Neural cell (in vitro differentiated cells): ENCODE measurements at regions not wholly inside any gene's neighbourhood (a gene's known extent, or its start where the extent isn't known, plus 50 kb on each side); places are given as distances from the start of the nearest gene placed in this dataset.

Experiments used
- H2AFZ ChIP-seq: fragments of 200-600, 300-800 bp; sonication (generic), shearing (Covaris generic); 2 replicates; pipeline ENCODE4 v1.6.0; 2014; ENCODE audit warnings: low read depth, mild to moderate bottlenecking, antibody characterized with exemption, low read length, moderate library complexity
- H3F3A ChIP-seq: fragments of 200-600 bp; shearing (Covaris generic); 2 replicates; pipeline ENCODE4 v1.6.1; 2016; ENCODE audit warnings: mild to moderate bottlenecking, moderate library complexity, mixed read lengths, antibody characterized with exemption, low read length; ENCODE audit not compliant: insufficient read depth, poor library complexity, severe bottlenecking
- H3K27ac ChIP-seq: fragments of 200-600, 300-800 bp; sonication (generic), shearing (Covaris generic); 2 replicates; pipeline ENCODE4 v1.5.1; 2014; ENCODE audit warnings: mild to moderate bottlenecking, low read length, moderate library complexity
- H3K27me3 ChIP-seq: fragments of 300-800, 200-600 bp; sonication (generic), shearing (Covaris generic); 2 replicates; pipeline ENCODE4 v1.6.0; 2014; ENCODE audit warnings: mild to moderate bottlenecking, low read depth, low read length, moderate library complexity; ENCODE audit not compliant: insufficient read depth
- H3K36me3 ChIP-seq: fragments of 300-800, 200-600 bp; sonication (generic), shearing (Covaris generic); 2 replicates; pipeline ENCODE4 v1.5.1; 2014; ENCODE audit warnings: mild to moderate bottlenecking, antibody characterized with exemption, low read length, moderate library complexity; ENCODE audit not compliant: insufficient read depth
- H3K4me2 ChIP-seq: fragments of 300-800, 200-600 bp; sonication (generic), shearing (Covaris generic); 2 replicates; pipeline ENCODE4 v1.6.0; 2014; ENCODE audit warnings: mild to moderate bottlenecking, low read length
- H3K4me3 ChIP-seq: fragments of 300-800, 200-600 bp; sonication (generic), shearing (Covaris generic); 2 replicates; pipeline ENCODE4 v1.5.1; 2014; ENCODE audit warnings: mild to moderate bottlenecking, low read length, moderate library complexity
- H3K79me2 ChIP-seq: fragments of 200-600 bp; shearing (Covaris generic); replicated peaks from 2 replicates; pipeline ENCODE4 v1.6.0; 2014; ENCODE audit warnings: mild to moderate bottlenecking, low read length, moderate library complexity; ENCODE audit not compliant: insufficient read depth
- H3K9ac ChIP-seq: fragments of 300-800, 200-600 bp; sonication (generic), shearing (Covaris generic); 2 replicates; pipeline ENCODE4 v1.6.1; 2016; ENCODE audit warnings: mild to moderate bottlenecking, low read length, mixed read lengths
- H3K9me2 ChIP-seq: fragments of 200-600 bp; shearing (Covaris generic); 2 replicates; pipeline ENCODE4 v1.6.1; 2016; ENCODE audit warnings: mild to moderate bottlenecking, low read length, mixed read lengths; ENCODE audit not compliant: insufficient read depth
- H3K9me3 ChIP-seq: fragments of 200-600, 300-800 bp; sonication (generic), shearing (Covaris generic); 2 replicates; pipeline ENCODE4 v1.6.1; 2016; ENCODE audit warnings: mild to moderate bottlenecking, mixed run types, low read length, moderate library complexity, mixed read lengths
- H4K20me1 ChIP-seq: fragments of 200-600 bp; shearing (Covaris generic); 2 replicates; pipeline ENCODE4 v1.6.1; 2016; ENCODE audit warnings: mild to moderate bottlenecking, mixed run types; ENCODE audit not compliant: insufficient read depth
- EP300 ChIP-seq: fragments of 450-650 bp; conservative IDR thresholded peaks from 2 replicates; pipeline ENCODE4 v1.6.1; 2014; ENCODE audit warnings: antibody characterized with exemption, mild to moderate bottlenecking, moderate library complexity; ENCODE audit not compliant: poor library complexity, severe bottlenecking
- EZH2 ChIP-seq: fragments of 200-600, 300-800 bp; shearing (Covaris generic), sonication (generic); IDR thresholded peaks from 2 replicates; pipeline ENCODE4 v1.6.1; 2014; ENCODE audit warnings: antibody characterized with exemption, low read length, borderline replicate concordance, mild to moderate bottlenecking; ENCODE audit not compliant: insufficient read depth, poor library complexity, severe bottlenecking
- MXI1 ChIP-seq: fragments of 450-650 bp; conservative IDR thresholded peaks from 2 replicates; pipeline ENCODE4 v1.6.1; 2014; ENCODE audit warnings: antibody characterized with exemption, mild to moderate bottlenecking; ENCODE audit not compliant: poor library complexity, severe bottlenecking
- POLR2AphosphoS5 ChIP-seq: IDR thresholded peaks from 2 replicates; pipeline ENCODE4 v1.6.1; 2012
- RAD21 ChIP-seq: fragments of 450-650 bp; conservative IDR thresholded peaks from 2 replicates; pipeline ENCODE4 v1.6.1; 2014; ENCODE audit warnings: antibody characterized with exemption, mild to moderate bottlenecking, moderate library complexity
- SMC3 ChIP-seq: fragments of 450-650 bp; conservative IDR thresholded peaks from 2 replicates; pipeline ENCODE4 v1.6.1; 2014; ENCODE audit warnings: antibody characterized with exemption, mild to moderate bottlenecking, moderate library complexity; ENCODE audit not compliant: poor library complexity
- TAF1 ChIP-seq: IDR thresholded peaks from 2 replicates; pipeline ENCODE4 v1.6.1; 2012; ENCODE audit warnings: low read depth
- TF ChIP-seq, protein P1 (sequence below): fragments of 450-650 bp; IDR thresholded peaks from 2 replicates; pipeline ENCODE4 v1.5.1; 2014; ENCODE audit warnings: antibody characterized with exemption, mild to moderate bottlenecking, moderate library complexity; ENCODE audit not compliant: poor library complexity, severe bottlenecking
- TF ChIP-seq, protein P2 (sequence below): IDR thresholded peaks from 2 replicates; pipeline ENCODE4 v1.6.1; 2012; ENCODE audit warnings: borderline replicate concordance

- TF ChIP-seq, protein P1, sequence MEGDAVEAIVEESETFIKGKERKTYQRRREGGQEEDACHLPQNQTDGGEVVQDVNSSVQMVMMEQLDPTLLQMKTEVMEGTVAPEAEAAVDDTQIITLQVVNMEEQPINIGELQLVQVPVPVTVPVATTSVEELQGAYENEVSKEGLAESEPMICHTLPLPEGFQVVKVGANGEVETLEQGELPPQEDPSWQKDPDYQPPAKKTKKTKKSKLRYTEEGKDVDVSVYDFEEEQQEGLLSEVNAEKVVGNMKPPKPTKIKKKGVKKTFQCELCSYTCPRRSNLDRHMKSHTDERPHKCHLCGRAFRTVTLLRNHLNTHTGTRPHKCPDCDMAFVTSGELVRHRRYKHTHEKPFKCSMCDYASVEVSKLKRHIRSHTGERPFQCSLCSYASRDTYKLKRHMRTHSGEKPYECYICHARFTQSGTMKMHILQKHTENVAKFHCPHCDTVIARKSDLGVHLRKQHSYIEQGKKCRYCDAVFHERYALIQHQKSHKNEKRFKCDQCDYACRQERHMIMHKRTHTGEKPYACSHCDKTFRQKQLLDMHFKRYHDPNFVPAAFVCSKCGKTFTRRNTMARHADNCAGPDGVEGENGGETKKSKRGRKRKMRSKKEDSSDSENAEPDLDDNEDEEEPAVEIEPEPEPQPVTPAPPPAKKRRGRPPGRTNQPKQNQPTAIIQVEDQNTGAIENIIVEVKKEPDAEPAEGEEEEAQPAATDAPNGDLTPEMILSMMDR: no peak
- TF ChIP-seq EZH2: no peak
These were observed 152.7 kb upstream of the SERP2 start (continued) for GRCh38 chr13:44220948-44221347.

DNA sequence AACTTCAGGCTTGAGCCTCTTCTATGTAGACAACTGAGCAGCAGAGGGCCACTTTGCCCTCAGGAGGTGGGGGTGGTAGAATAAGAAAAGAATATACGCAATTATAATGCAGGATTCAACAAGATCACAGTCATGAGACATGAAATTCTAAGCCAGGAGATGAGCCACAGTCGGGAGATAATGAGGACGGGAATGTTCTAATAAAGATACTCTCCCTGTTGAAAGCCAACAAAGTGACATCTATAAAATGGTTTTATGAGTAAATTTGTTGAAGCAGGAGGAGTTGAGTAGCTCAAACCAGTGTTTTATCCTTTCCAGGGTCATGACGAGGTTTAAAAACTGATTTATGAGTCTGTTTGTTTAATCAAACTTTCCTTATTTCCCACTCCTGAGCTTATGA lies 152.0 kb upstream of the SERP2 start:
- no peaks in the 10 kb centered on the region for H4K20me1 ChIP-seq
- no peak overlapping the region for H3K4me3 ChIP-seq
- H2AFZ ChIP-seq: no peak overlapping the region
- no peak overlapping the region for H3K4me2 ChIP-seq
- H3K9me2 ChIP-seq: no peaks in the 10 kb centered on the region
- H3K27me3 ChIP-seq: no peaks in the 10 kb centered on the region
- H3F3A ChIP-seq: no peaks in the 10 kb centered on the region
- no peak overlapping the region for H3K9ac ChIP-seq
- no peaks in the 10 kb centered on the region for H3K79me2 ChIP-seq
- TF ChIP-seq RAD21 (no peak), POLR2AphosphoS5 (no peak), EZH2 (no peak), MXI1 (no peak), SMC3 (no peak), TAF1 (no peak), EP300 (no peak)
- TF ChIP-seq, protein P2, sequence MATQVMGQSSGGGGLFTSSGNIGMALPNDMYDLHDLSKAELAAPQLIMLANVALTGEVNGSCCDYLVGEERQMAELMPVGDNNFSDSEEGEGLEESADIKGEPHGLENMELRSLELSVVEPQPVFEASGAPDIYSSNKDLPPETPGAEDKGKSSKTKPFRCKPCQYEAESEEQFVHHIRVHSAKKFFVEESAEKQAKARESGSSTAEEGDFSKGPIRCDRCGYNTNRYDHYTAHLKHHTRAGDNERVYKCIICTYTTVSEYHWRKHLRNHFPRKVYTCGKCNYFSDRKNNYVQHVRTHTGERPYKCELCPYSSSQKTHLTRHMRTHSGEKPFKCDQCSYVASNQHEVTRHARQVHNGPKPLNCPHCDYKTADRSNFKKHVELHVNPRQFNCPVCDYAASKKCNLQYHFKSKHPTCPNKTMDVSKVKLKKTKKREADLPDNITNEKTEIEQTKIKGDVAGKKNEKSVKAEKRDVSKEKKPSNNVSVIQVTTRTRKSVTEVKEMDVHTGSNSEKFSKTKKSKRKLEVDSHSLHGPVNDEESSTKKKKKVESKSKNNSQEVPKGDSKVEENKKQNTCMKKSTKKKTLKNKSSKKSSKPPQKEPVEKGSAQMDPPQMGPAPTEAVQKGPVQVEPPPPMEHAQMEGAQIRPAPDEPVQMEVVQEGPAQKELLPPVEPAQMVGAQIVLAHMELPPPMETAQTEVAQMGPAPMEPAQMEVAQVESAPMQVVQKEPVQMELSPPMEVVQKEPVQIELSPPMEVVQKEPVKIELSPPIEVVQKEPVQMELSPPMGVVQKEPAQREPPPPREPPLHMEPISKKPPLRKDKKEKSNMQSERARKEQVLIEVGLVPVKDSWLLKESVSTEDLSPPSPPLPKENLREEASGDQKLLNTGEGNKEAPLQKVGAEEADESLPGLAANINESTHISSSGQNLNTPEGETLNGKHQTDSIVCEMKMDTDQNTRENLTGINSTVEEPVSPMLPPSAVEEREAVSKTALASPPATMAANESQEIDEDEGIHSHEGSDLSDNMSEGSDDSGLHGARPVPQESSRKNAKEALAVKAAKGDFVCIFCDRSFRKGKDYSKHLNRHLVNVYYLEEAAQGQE: no peak
- TF ChIP-seq, protein P1: no peak
- H3K36me3 ChIP-seq: no peaks in the 10 kb centered on the region
- no peak overlapping the region for H3K27ac ChIP-seq
- no peaks in the 10 kb centered on the region for H3K9me3 ChIP-seq

GRCh38 chr13:44223770-44224444 lies 149.7 kb upstream of the SERP2 start:
- H3K9me2 ChIP-seq: no peaks in the 10 kb centered on the region
- H3K4me2 ChIP-seq: no peak overlapping the region
- H3K27me3 ChIP-seq: no peaks in the 10 kb centered on the region
- TF ChIP-seq, protein P1: no peak
- TF ChIP-seq SMC3: no peak
- TF ChIP-seq MXI1: no peak
- TF ChIP-seq EZH2: no peak
- TF ChIP-seq, protein P2: no peak
- no peak for TF ChIP-seq POLR2AphosphoS5
- TF ChIP-seq TAF1: no peak
- no peak for TF ChIP-seq RAD21
- H3K79me2 ChIP-seq: no peaks in the 10 kb centered on the region
- no peak overlapping the region for H3K4me3 ChIP-seq
- no peaks in the 10 kb centered on the region for H3F3A ChIP-seq
- no peak overlapping the region for H2AFZ ChIP-seq
- H3K27ac ChIP-seq: no peak overlapping the region
- H3K36me3 ChIP-seq: no peaks in the 10 kb centered on the region
- H3K9me3 ChIP-seq: no peaks in the 10 kb centered on the region
- H3K9ac ChIP-seq: no peak overlapping the region
- no peaks in the 10 kb centered on the region for H4K20me1 ChIP-seq
